Cerebellar cortex (tissue), 1 donor: ENCODE measurements at regions not wholly inside any gene's neighbourhood (a gene's known extent, or its start where the extent isn't known, plus 50 kb on each side); places are given as distances from the start of the nearest gene placed in this dataset.

Experiments
- DNase-seq: peaks from one replicate; pipeline ENCODE4 v3.0.0-alpha.2; 2015; ENCODE audit warnings: low spot score

DNA sequence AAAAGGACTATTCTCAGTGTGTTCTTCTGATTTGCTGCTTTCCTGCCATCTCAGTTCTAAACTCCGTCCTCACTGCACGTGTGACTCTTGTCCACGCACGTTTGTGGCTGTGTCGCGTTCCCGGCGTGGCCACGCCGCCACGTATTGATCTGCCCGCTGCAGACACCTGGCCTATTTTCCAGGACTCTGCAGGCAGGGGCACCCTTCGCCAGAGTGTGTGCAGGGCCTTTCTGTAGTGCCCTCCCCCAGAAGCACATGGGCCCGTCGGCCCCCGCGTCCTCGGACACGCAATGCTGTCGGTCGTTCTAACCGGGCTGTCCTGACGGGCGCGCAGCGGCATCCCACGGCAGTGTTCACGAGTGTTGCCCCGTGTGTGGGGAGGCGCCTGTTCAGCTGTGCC, 87.6 kb downstream of the YTHDF1 start:
- DNase-seq, result no peak

DNA sequence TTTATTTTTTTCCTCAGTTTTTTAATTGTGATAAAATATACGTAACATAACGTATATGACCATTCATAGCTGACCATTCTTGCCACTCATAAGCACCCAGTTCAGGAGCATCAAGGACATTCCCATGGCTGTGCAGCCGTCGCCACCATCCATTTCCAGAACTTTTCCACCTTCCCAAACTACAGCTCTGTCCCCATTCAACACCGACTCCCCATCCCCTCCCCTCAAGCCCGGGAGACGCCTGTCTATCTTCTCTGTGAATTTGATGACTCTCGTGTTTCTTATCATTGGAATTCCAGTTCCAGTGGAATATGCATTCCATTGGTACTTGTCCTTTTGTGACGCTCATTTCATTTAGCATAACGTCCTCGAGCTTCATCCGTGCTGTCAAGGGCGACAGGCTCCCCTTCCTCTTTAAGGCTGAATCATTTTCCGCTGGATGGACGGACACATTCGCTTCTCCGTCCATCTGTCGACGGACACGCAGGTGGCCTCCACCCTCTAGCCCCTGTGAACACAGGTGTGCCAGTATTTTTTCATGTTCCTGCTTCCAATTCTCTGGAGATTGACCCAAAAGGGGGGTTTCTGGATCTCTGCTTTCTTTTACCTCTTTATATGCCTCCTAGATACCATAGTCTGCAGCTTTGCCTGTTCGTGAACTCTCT, 88.1 kb downstream of the YTHDF1 start:
- no peak for DNase-seq

DNA sequence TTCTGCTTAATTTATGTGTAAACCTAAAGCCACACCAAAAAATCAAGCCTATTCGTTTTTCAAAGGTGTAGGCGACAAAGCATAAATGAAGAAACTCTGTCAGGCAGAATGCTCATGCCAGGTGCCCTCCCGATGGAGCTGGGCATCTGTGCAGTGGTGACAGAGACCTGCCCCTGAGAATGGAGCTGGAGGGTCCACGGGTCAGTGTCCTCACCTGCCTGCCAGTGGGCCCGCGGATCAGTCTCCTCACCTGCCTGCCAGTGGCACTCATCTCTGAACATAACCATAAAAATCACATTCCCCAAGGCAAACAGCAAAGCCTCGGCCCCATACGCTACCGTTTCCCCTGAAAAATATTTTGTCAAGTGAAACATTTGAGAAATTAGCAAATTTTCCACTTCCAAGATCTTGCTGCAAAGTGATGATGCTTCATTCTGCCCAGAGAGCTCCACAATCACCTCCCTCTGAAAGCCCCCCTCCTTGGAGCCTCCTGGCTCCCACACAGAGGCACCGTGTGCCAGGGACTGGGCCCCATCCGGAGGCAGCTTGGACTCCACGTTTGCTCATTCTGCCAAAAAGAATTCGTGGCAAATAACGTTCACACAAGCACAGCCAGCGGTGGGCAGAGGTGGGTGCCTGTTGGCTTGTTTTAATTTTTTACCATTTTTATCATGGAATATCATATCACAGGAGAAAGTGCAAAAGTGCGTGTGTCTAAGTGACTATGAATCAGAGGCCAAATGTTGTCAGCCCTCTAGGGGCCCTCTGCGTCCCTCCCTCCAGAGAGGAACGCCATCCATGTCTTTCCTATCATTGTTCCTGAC, 88.8 kb downstream of the YTHDF1 start:
- no peak for DNase-seq

DNA sequence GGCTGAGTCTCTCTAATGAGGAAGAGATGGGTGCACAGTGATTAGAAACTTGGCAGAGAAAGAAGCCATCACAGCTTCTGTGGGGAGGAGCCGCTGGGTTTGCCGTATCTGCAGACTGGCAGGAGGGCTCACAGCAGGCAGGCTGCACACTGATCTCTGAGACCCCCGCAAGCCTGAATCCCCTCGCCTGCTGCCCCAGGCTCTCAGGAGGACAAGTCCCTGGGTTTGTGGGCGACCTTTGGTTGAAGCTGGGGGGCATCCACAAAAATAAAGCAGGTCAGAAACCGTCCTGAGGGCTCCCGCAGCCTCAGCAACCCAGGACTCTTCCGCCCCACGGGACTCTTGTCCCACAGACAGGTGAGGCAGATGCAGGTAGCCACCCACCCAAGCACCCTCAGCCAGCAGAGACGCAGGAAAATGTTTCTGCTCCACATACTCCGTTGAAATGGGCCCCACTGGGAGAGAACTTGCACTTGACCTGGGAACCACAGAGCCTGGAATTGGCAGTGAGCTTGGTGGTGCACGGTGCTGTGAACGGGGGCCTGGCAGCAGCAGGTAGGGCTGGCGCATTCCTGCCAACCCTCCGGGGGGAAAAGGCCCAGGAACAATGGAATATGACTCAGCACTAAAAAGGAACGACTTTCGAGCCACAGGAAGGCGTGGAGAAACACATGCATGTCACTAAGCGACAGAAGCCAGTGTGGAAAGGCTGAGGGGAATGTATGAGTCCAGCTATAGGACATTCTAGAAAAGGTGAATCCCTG, 89.9 kb downstream of the YTHDF1 start:
- DNase-seq, result no peak

DNA sequence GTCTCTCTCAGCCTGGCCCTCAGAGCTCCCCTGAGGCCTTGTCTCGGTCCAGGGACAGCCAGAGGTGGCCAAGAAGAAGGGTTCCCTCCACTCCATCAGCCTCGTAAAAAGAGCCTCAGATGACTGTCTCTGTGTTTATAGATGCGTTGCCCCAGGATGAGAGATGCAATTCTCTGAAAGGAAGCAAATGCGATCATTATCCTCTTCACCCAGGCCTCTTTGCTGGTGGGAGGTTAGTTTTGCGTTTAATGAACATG, 90.4 kb downstream of the YTHDF1 start:
- no peak for DNase-seq

DNA sequence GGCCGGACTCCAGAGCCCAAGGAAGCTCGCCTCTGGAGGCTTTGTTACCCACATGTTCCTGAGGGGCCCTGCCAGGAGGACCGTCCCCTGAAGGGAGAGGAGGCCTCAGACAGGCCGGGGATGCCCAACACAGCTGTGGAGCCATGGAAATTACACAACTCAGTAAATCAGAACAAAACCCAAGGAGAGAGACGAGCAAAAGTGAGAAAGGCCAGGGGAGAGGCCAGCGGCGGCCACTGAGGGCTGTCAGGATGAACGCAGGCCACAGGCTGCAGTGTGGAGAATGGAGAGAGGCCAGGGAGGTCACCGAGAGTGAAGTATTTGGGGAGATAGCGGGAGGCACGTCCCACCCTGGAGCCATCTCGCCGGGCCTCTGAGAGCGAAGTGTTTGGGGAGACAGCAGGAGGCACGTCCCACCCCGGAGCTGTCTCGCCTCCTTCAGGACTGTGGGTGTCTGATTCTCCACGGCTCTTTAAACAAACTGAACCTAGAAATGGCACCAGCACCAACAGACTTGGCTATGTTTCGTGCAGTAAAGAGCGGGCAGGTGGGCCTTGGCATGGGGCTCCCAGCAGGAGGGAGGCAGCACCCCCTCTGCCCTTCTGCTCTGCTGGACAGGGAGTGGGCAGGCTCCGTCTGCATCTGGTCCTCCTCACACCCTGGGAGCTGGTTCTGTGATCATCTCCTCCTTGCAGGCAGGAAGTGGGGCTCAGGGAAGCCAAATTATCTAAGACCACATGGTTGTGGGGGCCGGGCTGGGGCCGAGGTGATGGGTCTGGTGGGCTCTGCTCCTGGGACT, 91.0 kb downstream of the YTHDF1 start:
- DNase-seq, result no peak

DNA sequence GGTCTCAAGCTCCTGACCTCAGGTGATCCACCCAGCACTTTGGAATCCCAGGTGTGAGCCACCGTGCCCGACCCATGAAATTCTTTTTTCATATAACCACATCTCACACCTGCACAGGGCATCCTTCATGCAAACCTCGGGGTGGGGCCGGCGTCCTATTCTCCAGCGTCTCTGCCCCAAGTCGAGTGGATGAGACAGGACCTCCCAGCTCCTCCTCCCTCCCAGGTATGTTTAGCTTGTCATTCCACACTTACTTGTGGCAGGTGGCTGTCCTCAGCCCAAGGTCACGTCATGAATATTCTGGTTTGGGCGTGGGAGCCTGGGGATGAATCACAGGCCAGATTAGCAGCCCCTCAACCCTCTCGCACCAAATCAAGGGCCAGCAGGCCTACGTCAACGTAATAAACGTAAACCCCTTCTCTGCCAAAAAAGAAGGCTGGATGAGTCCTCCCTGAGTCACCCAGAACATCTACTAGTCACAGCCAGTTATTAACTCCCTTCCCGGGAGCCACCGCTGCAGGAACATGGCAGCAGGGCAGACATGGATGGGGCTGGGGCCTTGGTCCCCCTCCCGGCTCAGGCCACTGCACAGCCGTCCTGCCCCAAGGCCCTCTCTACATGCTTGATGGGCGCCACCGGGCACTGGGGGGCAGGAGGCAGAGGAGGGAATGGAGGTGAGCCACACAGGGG, 91.7 kb downstream of the YTHDF1 start:
- no peak for DNase-seq

DNA sequence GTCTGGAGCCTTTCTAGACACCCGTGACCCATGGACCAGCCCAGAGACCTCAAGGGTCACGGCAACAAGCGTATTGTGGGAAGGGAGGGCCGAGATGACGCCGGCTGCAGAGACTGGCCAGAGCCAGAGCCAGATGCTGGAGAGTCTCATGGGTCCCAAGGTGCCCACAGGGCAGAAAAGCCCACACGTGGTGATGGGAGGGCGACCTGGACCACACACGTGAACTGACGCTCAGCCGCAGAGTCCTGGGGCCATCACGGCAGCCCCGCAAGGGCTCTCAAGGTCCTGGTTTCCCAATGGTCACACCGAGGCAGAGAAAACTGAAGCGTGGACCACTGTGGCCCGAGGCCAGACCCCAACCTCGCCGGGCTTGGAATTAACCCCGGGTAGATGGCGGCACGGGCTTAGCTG, 92.6 kb downstream of the YTHDF1 start:
- no peak for DNase-seq

DNA sequence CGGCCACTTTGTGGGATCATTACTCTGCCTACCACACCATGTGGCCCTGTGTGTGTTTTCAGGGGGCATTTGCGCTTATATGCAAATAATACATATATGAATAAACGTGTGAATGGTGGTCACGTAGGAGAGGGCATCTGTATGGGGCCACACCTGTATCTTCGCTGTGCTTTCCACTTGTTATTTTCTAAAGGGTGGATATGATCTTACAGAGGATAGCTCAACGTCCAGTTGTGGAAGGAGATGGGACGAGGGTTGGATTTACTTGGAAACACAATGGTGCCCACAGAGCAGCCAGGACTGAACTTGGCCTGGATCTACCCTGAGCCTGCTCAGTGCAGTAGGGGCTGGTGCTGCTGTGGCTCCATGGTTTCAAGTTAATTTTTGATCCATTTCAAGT, 93.3 kb downstream of the YTHDF1 start:
- DNase-seq, result no peak

DNA sequence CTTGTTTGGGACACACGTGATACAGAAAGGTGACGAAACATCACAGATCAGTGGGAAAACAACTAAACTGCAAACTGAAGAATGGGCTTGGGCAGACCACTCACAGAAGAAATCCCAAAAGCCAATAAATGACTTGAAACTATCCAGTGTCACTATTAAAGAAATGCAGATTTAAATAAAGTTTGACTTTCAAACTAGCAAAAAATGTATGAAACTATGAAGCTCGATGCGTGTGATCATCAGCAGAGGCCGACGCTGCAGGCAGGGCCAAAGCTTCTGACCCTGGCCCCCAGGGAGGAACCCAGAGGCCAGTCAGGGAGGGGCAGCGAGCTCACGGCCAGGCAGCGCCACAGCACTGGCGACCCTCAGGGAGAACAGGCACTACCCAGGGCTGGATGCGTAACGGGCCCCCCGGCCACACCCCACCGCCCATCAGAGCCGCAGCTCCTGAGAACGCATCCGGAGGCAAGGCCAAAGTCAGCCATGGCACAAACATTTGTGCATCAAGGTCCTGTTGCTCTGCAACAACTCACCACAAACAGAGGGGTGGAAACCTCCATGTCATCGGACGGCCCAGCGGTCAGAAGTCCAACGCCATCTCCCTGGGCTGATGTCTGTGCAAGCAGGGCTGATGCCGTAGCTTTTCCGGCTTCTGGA, 94.1 kb downstream of the YTHDF1 start:
- no peak for DNase-seq

DNA sequence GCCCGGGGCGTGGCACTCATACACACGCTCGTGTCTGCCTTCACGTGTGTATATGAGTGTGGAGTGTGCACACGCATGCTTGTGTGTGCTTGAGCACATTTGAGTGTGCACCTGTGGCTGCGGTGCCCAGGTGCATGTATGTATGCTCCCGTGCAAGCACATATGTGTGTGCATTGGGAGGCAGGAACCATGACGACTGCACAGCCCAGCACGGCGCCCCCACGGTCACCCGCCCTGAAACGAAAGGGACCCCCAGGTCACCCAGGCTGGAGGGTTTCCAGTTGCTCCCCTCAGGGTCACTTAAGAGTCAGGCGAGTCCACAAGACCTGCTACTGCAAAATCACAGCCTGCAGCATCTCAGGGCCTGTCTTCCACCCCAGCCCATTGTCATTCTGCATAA, 94.7 kb downstream of the YTHDF1 start:
- DNase-seq, result no peak

DNA sequence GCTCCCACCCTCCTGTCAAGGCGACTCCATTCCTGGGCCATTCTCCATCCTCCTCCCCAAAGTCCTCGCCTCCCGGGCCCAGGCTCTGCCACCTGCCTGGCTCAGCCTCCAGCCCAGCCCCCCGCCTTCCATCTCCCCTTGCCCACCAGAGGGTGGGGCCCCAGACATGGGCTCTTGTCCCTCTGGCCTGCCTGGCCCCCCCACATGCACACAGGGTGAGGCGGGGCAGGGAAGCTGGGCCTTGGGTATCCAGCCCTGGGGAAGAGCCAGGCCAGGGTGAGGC, 95.2 kb downstream of the YTHDF1 start:
- no peak for DNase-seq

DNA sequence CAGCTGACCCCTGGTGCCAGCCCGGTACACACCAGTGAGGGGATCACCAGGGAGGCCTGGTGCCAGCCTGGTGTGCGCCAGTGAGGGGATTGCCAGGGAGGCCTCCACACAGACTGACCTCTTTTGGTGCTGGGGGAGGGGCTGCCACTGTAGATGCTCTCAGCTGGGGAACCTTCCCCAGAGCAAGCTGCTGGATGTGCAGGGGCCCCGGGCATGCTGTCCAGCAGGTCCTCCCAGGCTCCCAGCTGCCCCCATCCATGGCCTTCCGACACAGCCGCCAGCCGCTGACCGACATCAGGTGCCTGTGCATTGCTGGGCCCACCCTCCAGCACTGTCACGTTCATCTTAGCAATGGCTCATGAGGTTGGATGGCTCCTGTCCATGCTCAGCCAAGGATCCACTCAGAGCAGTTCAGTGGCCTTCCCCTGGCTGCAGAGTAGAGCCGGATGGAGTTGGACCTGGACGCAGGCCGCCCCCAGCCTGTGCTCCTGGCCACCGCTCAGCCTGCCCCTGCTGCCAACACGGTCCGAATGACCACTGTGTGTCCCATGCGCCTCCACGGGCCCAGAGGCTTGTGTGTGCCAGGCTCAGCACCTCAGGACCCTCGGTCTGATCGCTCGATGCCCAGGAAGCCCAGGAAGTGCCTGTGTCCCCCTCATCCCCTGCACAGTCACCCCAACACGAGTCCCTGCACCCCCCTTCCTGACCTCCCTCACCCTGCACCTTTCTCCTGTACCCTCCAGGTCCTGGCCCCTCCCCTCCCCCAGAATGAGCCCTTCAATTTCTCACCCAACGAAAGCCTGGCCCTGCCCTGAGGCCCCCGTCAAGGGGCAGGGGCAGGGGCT, 95.7 kb downstream of the YTHDF1 start:
- peak; percentile 36 for DNase-seq

DNA sequence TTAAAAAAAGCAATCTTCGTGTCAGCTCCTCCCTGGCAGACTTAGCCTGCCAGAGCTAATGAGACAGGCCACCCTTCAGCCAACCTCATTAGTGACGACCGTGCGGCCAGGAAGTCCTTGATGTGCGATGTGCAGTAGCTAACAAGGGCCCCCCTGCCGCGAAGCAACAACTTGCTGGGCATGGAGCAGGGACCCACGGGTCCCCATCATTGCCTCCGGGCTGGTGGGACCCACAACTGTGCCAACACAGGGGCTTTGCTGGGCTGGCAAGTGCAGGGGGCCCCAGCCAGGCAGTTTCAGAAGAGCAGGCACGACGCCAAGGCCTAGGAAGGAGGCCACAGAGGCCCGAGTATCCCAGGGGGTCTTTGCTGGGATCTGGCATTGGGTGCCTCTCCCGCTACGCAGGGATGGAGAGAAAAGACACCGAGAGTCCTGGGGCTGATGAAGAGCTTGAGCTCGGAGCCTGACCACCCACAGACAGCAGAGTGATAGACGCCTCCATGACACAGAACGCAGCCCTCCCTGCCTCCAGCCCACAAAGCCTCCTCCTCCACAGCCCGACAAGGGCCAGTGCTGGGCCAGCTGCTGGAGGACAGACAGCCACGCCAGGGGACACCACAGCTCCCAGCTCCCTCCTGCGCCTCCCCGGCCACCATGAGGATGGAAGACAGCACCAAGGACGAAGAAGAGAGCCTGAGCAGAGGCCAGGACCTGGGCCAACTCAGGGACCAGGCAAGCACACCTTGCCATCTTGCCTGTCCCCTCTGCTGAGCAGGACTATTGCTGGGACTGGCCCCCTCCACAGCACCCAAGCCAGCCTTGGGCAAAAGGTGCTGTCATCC, 96.6 kb downstream of the YTHDF1 start:
- DNase-seq, result no peak

DNA sequence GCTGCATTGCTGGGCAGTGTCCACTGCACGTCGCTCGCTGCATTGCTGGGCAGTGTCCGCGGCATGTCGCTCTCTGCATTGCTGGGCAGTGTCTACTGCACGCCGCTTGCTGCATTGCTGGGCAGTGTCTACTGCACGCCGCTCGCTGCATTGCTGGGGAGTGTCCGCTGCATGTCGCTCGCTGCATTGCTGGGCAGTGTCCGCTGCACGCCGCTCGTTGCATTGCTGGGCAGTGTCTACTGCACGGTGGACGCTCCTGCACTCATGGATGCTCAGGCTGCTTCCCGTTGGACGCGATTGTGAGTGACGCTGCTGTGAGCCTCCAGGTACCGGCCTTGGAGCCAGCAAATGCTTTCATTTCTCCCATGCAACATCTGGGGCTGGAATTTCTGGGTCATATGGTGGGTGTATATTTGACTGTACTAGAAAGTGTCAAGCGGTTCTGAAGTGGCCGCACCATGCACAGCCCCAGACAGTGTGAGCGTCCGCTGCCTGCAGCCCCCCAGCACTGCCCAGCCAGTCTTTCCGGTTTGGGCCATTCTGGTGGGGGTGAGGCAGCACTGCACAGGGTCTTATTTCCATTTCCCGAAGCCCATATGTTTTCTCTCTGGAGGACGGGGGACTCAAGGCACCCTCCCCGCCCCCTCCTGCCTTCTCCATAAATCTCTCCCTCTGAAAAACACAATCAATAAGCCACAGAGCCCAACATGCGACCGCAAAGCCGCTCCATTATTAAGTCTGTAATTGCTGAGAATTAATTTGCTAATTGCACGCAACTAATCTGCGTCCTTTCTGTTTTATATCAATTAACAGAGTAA, 97.4 kb downstream of the YTHDF1 start:
- DNase-seq, result no peak

DNA sequence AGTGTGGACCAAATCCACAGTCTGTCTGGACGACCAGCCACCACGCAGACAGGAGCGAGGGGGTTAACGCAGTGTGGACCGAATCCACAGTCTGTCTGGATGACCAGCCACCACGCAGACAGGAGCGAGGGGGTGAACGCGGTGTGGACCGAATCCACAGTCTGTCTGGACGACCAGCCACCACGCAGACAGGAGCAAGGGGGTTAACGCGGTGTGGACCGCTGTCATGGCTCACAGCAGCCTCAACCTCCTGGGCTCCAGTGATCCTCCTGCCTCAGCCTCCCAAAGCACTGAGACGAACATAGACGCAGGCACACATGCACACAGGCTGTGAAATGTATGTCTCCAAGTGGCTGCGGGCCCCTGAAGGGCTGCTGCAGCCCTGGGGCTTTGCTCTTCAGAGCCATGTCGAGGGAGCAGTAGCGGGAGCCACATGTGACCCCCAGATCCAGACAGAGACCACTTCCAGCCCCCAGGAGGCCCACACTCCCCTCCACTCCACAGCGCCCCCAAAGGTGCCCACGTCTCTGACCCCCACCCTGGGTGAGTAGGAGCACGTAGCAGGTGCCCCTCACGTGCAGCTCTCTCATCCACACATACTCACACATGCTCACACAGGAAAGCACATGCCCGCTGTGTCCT, 98.1 kb downstream of the YTHDF1 start:
- DNase-seq, result no peak

DNA sequence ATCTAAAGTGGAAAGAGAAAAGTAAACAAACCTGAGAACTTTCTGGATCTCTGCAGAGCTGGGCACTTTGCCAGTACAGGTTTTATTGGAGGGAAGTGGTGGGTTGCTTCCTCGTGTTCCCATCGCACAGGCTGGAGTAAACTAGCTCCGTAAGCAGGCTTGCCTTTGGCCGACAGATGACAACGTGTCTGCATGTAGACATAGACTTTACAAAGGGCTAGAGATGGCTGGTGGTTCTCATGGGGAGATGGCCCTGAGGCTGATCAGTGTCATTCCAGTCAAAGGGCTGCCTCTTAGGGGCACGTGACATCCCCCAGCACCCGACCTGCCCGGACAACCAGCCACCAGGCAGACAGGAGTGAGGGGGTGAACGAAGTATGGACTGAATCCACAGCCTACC, 98.8 kb downstream of the YTHDF1 start:
- DNase-seq, result no peak

DNA sequence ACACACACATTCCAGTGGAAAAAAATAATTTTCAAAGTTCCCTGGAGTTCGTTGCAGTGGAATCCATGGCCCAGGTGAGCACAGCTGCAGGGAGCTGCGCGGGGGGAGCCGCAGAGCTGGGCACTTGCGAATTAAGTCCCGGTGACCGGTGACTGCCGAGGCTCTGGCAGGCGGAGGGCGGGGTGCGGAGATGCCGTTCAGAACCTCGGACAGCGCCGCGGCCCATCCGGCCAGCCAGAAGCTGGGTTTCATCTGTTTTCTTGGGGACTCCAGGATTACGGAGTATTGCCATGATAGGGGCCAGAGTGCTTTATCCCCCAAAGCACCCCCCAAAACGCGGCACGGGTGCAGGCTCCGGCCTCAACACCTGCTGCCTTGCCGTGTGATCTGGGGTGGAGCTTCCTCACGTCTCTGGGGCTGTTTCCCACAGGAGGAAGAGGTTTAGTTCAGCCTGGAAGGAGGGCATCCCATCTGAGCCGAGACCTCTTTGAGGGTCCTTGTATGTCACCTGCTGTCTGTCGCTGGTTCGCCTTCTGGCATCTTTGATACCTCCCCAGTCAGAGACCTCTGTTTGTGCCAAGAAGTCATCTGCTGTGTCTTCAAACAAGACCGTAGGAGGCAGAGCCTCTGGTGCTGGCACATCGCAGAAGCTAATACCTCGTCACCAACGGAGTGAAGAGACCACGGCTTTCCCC, 99.4 kb downstream of the YTHDF1 start:
- peak; percentile 45 for DNase-seq
